Hypothalamus (tissue), 51 donors: ENCODE measurements at regions not wholly inside any gene's neighbourhood (a gene's known extent, or its start where the extent isn't known, plus 50 kb on each side); places are given as distances from the start of the nearest gene placed in this dataset.
A peak's percentile ranks its signal among the peaks of the same experiment; 100 is the strongest.
"Not testable (repeated sequence)": the region's sequence is repeated elsewhere in the genome, so short reads cannot be mapped to it uniquely, and the experiment has no call there.

Source experiments
- DNase-seq, 51 donors: peaks; one replicate each; lab custom pipeline; 2025; lab: John Stamatoyannopoulos, UW

GRCh38 chrX:143935601-143936000 is 51.7 kb downstream of the UBE2NL start:
- no peak for DNase-seq

DNA sequence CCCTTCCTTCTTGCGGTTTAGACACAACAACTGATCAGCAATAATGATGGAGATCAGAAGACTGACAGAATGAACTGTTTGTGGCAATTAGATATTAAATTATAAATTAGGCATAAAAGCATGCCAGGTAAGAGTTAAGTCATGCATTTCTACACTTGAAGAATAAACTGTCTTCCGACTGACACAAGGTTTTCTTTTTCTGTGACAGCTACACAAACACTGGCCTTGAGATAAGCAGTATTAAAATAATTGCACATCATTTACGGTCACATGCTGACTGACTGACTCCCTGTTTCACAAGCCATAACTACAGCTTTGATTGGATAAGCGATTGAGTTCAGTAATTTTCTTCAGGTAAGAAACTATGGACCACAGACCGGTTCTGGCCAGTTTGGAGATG is 56.2 kb downstream of the UBE2NL start:
- no peak for DNase-seq

- DNase-seq: no peak
Measured at GRCh38 chrX:143945171-143945570, 61.3 kb downstream of the UBE2NL start.

DNA sequence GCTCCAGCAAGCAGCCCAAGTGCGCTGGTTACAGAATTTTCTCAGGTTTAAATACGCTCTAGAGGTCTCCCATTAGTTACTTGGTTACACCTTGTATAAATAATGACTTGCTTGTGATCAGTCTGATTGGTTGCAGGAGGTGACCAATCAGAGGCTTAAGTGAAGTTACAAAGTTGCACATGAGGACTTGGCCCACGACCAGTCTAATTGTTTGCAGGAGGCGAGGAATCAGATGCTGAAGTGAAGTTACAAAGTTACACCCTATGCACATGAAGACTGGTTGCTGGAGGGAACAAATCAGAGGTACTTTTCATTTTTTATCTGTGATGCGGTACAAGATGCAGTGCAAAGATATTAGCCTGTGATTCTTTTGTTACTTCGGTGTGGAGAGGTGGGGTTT is 80.7 kb downstream of the UBE2NL start:
- no peak for DNase-seq

DNA sequence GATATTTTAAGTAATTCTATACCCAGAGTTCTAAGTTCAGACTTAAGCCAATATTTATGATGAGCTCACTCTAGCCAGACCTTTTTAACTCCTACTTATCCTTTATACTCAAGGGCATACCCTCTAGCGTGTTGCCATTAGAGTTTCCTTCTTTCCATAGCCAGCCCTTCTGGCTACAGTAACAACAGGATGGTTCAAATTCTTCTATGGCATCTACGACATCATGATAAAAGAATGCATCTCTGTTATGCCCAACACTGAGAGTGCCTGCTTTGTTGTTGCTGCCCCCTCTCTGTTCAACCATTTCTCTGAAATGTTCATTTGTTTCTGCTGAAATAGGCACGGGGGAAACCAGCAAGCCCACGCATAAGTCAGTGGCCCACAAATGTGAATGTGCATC is 104.5 kb downstream of the UBE2NL start:
- no peak for DNase-seq

- DNase-seq: no peak
Measured at GRCh38 chrX:143994206-143994605, 110.3 kb downstream of the UBE2NL start.

GRCh38 chrX:143998261-143998660 is 114.4 kb downstream of the UBE2NL start:
- DNase-seq: no peak

GRCh38 chrX:144006811-144007210 is 122.9 kb downstream of the UBE2NL start:
- no peak for DNase-seq

DNA sequence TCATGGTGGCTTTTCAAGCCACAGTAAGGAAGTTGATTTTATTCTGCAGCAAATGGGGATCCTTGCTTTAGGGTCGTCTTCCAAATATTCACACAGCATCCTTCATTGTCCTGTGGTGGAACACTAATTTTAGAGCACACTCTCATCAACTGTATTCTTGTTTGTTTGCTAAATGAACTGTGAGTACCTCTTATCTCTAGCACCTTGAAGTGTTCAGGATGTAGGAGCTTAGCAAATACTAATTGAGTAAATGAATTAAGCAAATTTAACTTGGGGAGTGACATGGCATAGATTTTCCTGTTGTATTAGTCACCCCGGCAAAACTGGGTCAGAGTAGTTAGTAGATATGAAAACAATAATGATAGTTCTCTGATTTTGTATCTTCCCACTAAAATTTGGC is 156.9 kb downstream of the UBE2NL start:
- DNase-seq: no peak

GRCh38 chrX:144042271-144042670 is 158.4 kb downstream of the UBE2NL start:
- no peak for DNase-seq

DNA sequence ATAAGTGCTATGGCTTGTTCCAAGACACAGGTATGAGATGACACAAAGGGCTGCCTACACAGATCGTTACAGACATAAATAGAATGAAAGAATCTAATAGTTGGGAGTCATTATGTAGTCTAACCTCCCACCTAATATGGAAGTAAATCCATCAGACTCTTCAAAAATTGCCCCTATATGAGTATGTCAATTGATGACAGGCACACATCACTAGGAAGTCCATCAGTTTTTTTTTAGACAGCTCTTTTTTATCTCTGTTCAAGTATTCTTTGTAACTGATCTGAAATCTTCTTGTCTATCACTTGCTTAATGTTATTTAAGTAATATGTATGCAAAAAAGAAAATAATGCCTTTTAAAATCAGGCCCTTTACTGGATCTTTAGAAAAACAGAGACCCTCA is 191.6 kb downstream of the UBE2NL start:
- no peak for DNase-seq

DNA sequence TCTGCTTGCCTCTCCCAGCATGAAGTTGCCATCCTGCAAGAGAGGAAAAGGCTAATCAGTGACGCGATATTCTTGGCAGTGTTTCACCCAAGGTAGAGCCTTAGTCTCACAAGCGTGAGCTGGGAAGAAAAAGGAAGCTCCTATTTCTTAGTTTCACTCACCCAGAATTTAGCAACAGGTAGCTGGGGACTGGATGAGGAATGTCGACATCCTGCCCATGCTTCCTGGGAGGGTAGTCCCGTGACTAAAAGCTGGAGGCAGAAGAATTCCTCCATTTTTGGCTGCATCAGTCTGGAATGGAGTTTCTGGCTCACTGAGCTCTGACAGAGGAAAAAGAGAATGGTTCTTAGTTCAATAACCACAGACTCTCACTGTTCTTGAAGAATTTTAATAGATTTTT is 198.4 kb downstream of the UBE2NL start:
- DNase-seq: peak in 1 of 51 donors; percentile 0

DNA sequence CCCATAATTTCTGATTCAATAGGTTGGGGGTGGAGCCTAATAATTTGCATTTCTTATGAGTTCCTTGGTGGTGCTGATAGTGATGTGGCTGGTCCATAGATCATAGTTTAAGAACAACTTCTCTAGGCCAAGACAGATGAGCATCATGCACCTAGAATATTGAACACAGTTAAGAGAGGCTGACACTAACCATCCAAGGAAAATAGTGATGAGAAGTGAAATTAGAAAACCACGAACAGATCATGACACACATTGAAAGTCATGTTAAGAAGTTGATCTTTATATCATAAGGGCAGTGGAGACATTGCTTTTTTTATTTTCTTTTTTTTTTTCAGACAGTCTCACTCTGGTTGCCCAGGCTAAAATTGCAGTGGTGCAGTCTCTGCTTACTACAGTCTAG is 205.8 kb downstream of the UBE2NL start:
- DNase-seq: not testable (repeated sequence)

DNA sequence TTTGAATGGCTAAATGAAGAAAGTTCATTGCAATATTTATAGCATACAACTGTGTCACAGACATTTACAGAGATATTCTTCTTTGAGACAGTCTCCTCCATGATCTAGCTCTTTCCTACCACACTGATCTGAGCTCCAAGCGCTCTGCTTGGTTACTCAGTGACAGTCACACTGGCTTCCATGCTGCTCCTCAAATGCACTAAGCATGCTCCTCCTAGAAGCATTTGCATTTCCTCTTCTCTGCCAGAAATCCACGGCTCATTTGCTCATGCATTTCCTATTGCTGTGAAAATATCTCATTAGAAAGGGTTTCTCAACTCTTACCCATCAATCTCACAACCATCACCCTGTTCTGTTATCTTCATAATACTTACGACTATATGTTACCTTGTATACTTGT is 208.2 kb downstream of the UBE2NL start:
- not testable (repeated sequence) for DNase-seq

DNA sequence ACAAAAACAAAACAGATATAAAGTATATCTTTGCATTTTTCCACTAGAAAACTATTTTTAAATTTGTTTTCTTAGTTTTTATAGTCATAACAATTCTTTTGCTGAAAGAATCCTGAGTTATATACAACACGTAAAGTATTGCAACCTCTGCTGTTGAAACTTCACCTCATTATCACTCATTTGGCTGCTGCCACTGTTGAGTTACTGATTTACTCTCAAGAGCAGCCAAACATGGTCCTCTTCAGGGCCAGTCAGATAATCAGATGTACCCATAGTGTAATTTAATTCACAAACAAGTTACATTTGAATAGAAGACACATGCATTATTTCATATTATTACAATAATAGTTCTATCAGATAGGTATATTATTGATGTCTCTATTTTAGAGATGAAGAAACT is 235.6 kb downstream of the UBE2NL start:
- DNase-seq: not testable (repeated sequence)

DNA sequence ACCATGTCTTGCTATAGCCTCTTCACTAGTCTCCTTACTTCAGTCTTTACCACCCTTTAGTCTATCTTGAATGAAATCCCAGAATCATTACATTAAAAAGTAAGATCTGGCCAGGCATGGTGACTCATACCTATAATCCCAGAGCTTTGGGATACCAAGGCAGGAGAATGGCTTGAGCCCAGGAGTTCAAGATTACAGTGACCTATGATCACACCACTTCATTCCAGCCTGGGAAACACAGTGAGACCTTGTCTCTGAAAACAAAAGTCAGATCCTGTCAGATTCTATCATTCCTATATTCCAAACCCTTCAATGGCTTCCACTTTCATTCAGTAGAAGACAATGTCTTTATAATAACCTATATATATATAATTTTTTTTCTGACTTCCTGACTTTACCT is 237.7 kb downstream of the UBE2NL start:
- not testable (repeated sequence) for DNase-seq

DNA sequence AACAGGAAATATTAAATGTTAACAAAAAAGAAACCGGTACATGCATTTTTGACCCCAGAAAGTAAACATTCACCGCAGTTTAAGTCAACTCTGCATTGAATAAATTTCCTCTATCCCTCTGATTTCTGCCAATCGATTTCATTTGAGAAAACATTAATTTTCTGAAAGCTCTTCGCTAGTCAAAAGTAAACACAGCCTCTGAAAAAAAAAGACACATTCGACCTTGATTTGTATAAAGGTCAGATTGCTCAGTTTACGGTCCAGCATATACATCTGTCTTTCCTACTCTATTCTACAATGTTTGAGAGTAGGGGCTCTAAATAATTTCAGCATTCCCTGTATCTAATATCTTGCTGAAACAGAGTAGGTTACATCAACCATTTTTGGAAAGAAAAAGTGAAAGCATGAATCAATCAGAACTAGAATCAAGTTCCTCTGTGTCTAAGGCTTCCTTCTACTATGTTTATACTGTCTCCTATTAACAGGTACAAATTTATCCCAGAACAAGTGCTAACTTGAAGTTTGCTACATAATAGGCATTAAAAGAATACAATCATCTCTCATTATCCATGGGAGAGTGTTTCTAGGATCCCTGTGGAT is 243.8 kb downstream of the UBE2NL start:
- not testable (repeated sequence) for DNase-seq

GRCh38 chrX:144129511-144129910 is 245.6 kb downstream of the UBE2NL start:
- not testable (repeated sequence) for DNase-seq

DNA sequence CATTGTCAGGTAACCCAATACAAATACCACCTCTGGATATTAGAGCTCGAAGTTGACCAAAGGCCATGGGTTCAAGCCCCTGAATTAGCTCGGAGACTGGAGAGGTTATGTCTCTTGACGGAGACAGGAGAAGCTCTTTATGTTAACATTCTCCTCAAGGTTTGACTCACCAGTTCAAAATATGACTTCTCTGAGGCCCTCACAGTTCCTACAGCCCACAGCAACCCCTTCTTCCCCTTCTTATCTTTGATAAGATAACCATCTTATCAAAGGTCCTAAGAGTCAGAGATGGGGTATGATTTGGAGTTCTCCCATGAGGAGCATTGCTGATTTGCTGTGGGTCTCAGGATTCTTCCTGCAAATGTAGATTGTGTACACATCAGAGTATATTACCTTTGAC is 246.6 kb downstream of the UBE2NL start:
- not testable (repeated sequence) for DNase-seq

- DNase-seq: not testable (repeated sequence)
Measured at GRCh38 chrX:144131080-144131479, 247.2 kb downstream of the UBE2NL start.

GRCh38 chrX:144134448-144135119 is 250.7 kb downstream of the UBE2NL start:
- not testable (repeated sequence) for DNase-seq

DNA sequence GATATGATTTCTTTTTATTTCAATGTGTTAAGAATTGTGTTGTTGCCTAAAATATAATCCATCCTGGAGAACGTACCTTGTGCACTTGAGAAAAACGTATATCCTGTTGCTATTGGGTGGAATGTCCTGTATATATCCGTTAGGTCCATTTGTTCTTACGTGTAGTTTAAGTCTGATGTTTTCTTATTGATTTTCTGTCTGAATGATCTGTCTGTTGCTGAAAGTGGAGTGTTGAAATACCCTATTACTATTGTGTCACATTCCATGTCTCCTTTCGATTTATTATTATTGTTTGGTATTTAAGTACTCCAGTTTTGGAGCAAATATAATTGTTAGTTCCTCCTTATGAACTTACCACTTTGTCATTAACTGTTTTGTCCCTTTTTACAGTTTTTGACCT is 270.6 kb downstream of the UBE2NL start:
- not testable (repeated sequence) for DNase-seq

DNA sequence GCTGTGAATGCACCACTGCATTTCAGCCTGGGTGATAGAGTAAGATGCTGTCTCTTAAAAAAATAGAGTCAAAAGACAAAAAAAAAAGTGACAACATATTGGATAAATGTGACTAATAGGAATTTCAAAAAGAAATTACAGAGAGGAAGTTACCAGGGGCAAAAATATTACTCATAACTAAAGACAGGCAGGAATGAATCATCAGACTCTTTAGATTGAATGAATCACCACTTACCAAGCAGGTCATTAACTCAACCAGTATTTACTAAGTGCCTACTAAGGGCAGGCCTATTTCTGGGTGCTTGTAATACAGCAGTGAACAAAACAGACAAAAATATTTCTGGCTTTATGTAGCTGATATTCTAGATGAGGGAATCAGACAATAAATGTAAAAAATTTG is 301.3 kb downstream of the UBE2NL start:
- not testable (repeated sequence) for DNase-seq
